HCT116 (cell line): ENCODE measurements at regions not wholly inside any gene's neighbourhood (a gene's known extent, or its start where the extent isn't known, plus 50 kb on each side); places are given as distances from the start of the nearest gene placed in this dataset.

Experiments used
- EZH2phosphoT487 ChIP-seq: fragments of 200-600 bp; IDR thresholded peaks from 2 replicates; pipeline ENCODE4 v1.6.1; 2018; ENCODE audit warnings: antibody characterized with exemption, borderline replicate concordance
- FOSL1 ChIP-seq: IDR thresholded peaks from 2 replicates; pipeline ENCODE4 v1.6.1; 2012; ENCODE audit warnings: low read depth
- POLR2A ChIP-seq: IDR thresholded peaks from 2 replicates; pipeline ENCODE4 v1.7.0; 2011; ENCODE audit warnings: borderline replicate concordance; ENCODE audit not compliant: insufficient read depth, insufficient read length; ENCODE audit errors: extremely low read depth
- POLR2AphosphoS5 ChIP-seq: IDR thresholded peaks from 2 replicates; pipeline ENCODE4 v1.6.1; 2011; ENCODE audit warnings: mild to moderate bottlenecking, low read depth, low read length, moderate library complexity
- REST ChIP-seq: IDR thresholded peaks from 2 replicates; pipeline ENCODE4 v1.6.1; 2012; ENCODE audit warnings: low read depth
- SP1 ChIP-seq: IDR thresholded peaks from 2 replicates; pipeline ENCODE4 v1.6.1; 2012; ENCODE audit warnings: low read depth
- YY1 ChIP-seq: IDR thresholded peaks from 2 replicates; pipeline ENCODE4 v1.6.1; 2011; ENCODE audit warnings: low read length, low read depth, moderate library complexity, mild to moderate bottlenecking; ENCODE audit not compliant: insufficient replicate concordance; ENCODE audit errors: extremely low read depth
- ZNF274 ChIP-seq: fragments of 200-500 bp; sonication (Bioruptor generic); IDR thresholded peaks from 2 replicates; pipeline ENCODE4 v1.6.1; 2014; ENCODE audit warnings: mild to moderate bottlenecking, low read depth, low read length, inconsistent platforms
- TF ChIP-seq, protein P1 (sequence below), 3 experiments: fragments of 200-600 bp in 1 of 3; sonication (generic) in 1 of 3; IDR thresholded peaks in 2 of 3; conservative IDR thresholded peaks in 1 of 3; 2 replicates each; pipeline ENCODE4 v1.5.1; 2012 to 2017; ENCODE audit warnings: low read depth in 2 of 3, low read length in 2 of 3, antibody characterized with exemption in 1 of 3, borderline replicate concordance in 1 of 3, control low read depth in 1 of 3, mild to moderate bottlenecking in 1 of 3, mixed read lengths in 1 of 3, mixed run types in 1 of 3, moderate library complexity in 1 of 3; ENCODE audit not compliant: insufficient read depth in 1 of 3
- TF ChIP-seq, protein P2 (sequence below): IDR thresholded peaks from 2 replicates; pipeline ENCODE4 v1.6.1; 2012

DNA sequence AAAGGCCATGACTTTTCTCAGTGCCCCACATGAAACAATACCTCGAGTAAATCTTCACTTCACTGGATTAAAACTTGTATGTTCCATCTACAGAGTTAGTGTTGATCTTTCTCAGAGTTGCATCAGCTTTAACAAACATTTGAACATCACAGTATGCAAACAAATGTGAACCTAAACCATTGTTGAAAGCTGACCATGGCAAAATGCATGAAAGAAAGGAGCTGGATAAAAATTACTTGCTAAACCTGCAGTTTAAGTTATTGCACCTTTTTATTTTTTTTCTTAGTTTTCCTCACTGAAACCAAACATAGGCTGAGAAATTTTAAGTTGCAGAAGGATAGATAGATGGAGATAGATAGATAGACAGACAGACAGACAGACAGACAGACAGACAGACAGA, 107.2 kb upstream of the UGP2 start:
- TF ChIP-seq POLR2A (no peak), POLR2AphosphoS5 (no peak), EZH2phosphoT487 (no peak), YY1 (no peak), ZNF274 (no peak), FOSL1 (no peak), SP1 (no peak), REST (no peak)
- TF ChIP-seq, protein P1, sequence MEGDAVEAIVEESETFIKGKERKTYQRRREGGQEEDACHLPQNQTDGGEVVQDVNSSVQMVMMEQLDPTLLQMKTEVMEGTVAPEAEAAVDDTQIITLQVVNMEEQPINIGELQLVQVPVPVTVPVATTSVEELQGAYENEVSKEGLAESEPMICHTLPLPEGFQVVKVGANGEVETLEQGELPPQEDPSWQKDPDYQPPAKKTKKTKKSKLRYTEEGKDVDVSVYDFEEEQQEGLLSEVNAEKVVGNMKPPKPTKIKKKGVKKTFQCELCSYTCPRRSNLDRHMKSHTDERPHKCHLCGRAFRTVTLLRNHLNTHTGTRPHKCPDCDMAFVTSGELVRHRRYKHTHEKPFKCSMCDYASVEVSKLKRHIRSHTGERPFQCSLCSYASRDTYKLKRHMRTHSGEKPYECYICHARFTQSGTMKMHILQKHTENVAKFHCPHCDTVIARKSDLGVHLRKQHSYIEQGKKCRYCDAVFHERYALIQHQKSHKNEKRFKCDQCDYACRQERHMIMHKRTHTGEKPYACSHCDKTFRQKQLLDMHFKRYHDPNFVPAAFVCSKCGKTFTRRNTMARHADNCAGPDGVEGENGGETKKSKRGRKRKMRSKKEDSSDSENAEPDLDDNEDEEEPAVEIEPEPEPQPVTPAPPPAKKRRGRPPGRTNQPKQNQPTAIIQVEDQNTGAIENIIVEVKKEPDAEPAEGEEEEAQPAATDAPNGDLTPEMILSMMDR (IDR thresholded peaks at IDR 0.05 in 2 of 3, conservative IDR thresholded peaks at IDR 0.05 in 1 of 3; ENCODE audit: borderline replicate concordance in 1 of 3, insufficient read depth in 1 of 3, low read depth in 2 of 3, low read length in 2 of 3) = no peak
- TF ChIP-seq, protein P2, sequence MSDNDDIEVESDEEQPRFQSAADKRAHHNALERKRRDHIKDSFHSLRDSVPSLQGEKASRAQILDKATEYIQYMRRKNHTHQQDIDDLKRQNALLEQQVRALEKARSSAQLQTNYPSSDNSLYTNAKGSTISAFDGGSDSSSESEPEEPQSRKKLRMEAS = no peak
